ENCODE measurements at regions not wholly inside any gene's neighbourhood (a gene's known extent, or its start where the extent isn't known, plus 50 kb on each side); places are given as distances from the start of the nearest gene placed in this dataset.

GRCh38 chr13:73879346-73880015 is 254.7 kb downstream of the KLF12 start:
- DNase-seq (ENCODE audit: extremely low read depth, low read depth), result no peak
- no peak for TF ChIP-seq CTCF (IDR thresholded peaks at IDR 0.05; ENCODE audit: low read depth, low read length, missing control alignments)
- no peak overlapping the region for H3K4me3 ChIP-seq (replicated peaks; ENCODE audit: low read depth, low read length)

- no peak for DNase-seq (ENCODE audit: extremely low read depth, low read depth)
- no peak for TF ChIP-seq CTCF (IDR thresholded peaks at IDR 0.05; ENCODE audit: low read depth, low read length, missing control alignments)
- H3K4me3 ChIP-seq (replicated peaks; ENCODE audit: low read depth, low read length), result no peak overlapping the region
These were observed 256.8 kb downstream of the KLF12 start for GRCh38 chr13:73877399-73877798.

GRCh38 chr13:73876323-73876722 is 257.9 kb downstream of the KLF12 start:
- no peak overlapping the region for H3K4me3 ChIP-seq (replicated peaks; ENCODE audit: low read depth, low read length)
- no peak for TF ChIP-seq CTCF (IDR thresholded peaks at IDR 0.05; ENCODE audit: low read depth, low read length, missing control alignments)
- DNase-seq (ENCODE audit: extremely low read depth, low read depth), result no peak

- no peak overlapping the region for H3K4me3 ChIP-seq (replicated peaks; ENCODE audit: low read depth, low read length)
- TF ChIP-seq CTCF (IDR thresholded peaks at IDR 0.05; ENCODE audit: low read depth, low read length, missing control alignments), result no peak
- no peak for DNase-seq (ENCODE audit: extremely low read depth, low read depth)
These were observed 260.0 kb downstream of the KLF12 start for GRCh38 chr13:73873940-73874830.

GRCh38 chr13:73872397-73872796 is 261.8 kb downstream of the KLF12 start:
- no peak for DNase-seq (ENCODE audit: extremely low read depth, low read depth)
- no peak for TF ChIP-seq CTCF (IDR thresholded peaks at IDR 0.05; ENCODE audit: low read depth, low read length, missing control alignments)
- H3K4me3 ChIP-seq (replicated peaks; ENCODE audit: low read depth, low read length), result no peak overlapping the region

- no peak for DNase-seq (ENCODE audit: extremely low read depth, low read depth)
- H3K4me3 ChIP-seq (replicated peaks; ENCODE audit: low read depth, low read length), result no peak overlapping the region
- TF ChIP-seq CTCF (IDR thresholded peaks at IDR 0.05; ENCODE audit: low read depth, low read length, missing control alignments), result no peak
These were observed 263.0 kb downstream of the KLF12 start for GRCh38 chr13:73870970-73871935.

Data from HFF-Myc (cell line).